A673 (cell line): ENCODE measurements at regions not wholly inside any gene's neighbourhood (a gene's known extent, or its start where the extent isn't known, plus 50 kb on each side); places are given as distances from the start of the nearest gene placed in this dataset.
A peak's percentile ranks its signal among the peaks of the same experiment; 100 is the strongest.

Experiments
- BruUV-seq: library from RNA; stranded (reverse); fragments of 400-500 nt; replicated peaks from 2 replicates; lab custom pipeline; 2021; lab: Mats Ljungman, UMichigan
- CTCF ChIA-PET: fragments of 300-600 bp; sonication (Branson Sonifier 250); formaldehyde crosslinking; loops from one replicate; lab custom pipeline; 2022; ENCODE audit warnings: antibody characterized with exemption; lab: Charles Lee
- POLR2A ChIA-PET: fragments of 300-600 bp; sonication (Branson Sonifier 250); formaldehyde crosslinking; loops from one replicate; lab custom pipeline; 2022; ENCODE audit warnings: antibody characterized with exemption; ENCODE audit not compliant: low non-redundant PET; lab: Charles Lee
- DNase-seq: peaks from one replicate; pipeline ENCODE4 v3.0.0-alpha.2; 2015; ENCODE audit warnings: low spot score
- H3K27ac ChIP-seq: fragments of 200-600 bp; sonication (generic); 2 replicates; pipeline ENCODE4 v1.5.1; 2016; ENCODE audit warnings: mixed run types, low read depth, mild to moderate bottlenecking, mixed read lengths, antibody characterized with exemption, low read length; ENCODE audit not compliant: poor library complexity, severe bottlenecking
- H3K27me3 ChIP-seq: fragments of 200-600 bp; sonication (generic); replicated peaks from 2 replicates; pipeline ENCODE4 v1.6.1; 2017; ENCODE audit warnings: mixed run types, low read depth, mild to moderate bottlenecking, mixed read lengths, antibody characterized with exemption, low read length; ENCODE audit not compliant: insufficient read depth, poor library complexity
- H3K36me3 ChIP-seq: fragments of 200-600 bp; sonication (generic); 2 replicates; pipeline ENCODE4 v1.6.1; 2016; ENCODE audit warnings: mixed run types, mild to moderate bottlenecking, mixed read lengths, antibody characterized with exemption, low read length; ENCODE audit not compliant: insufficient read depth, poor library complexity, severe bottlenecking
- H3K4me1 ChIP-seq: fragments of 200-600 bp; sonication (generic); 2 replicates; pipeline ENCODE4 v1.6.1; 2017; ENCODE audit warnings: mixed run types, mild to moderate bottlenecking, mixed read lengths, antibody characterized with exemption, low read length; ENCODE audit not compliant: insufficient read depth, poor library complexity, severe bottlenecking
- H3K4me3 ChIP-seq: fragments of 200-600 bp; sonication (generic); 2 replicates; pipeline ENCODE4 v1.5.1; 2016; ENCODE audit warnings: low read depth, mixed run types, mild to moderate bottlenecking, mixed read lengths, low read length; ENCODE audit not compliant: poor library complexity, severe bottlenecking
- H3K9me3 ChIP-seq: fragments of 200-600 bp; sonication (generic); 2 replicates; pipeline ENCODE4 v1.6.1; 2016; ENCODE audit warnings: mixed run types, low read depth, mild to moderate bottlenecking, mixed read lengths, antibody characterized with exemption, low read length; ENCODE audit not compliant: poor library complexity, severe bottlenecking
- CTCF ChIP-seq: fragments of 300-800, 200-600 bp; sonication (generic); conservative IDR thresholded peaks from 2 replicates; pipeline ENCODE4 v1.5.1; 2017; ENCODE audit warnings: low read depth, mild to moderate bottlenecking, antibody characterized with exemption, low read length, moderate library complexity, mixed read lengths
- EZH2 ChIP-seq: fragments of 200-600 bp; sonication (generic); IDR thresholded peaks from 2 replicates; pipeline ENCODE4 v1.6.1; 2017; ENCODE audit warnings: borderline replicate concordance, low read depth, mild to moderate bottlenecking, mixed read lengths, antibody characterized with exemption, low read length; ENCODE audit not compliant: poor library complexity, severe bottlenecking
- intact Hi-C: fragments of 100-400 bp; cut with micrococcal nuclease; formaldehyde crosslinking; loops from one replicate; pipeline ENCODE4 v1.10.0; 2022; ENCODE audit not compliant: unreplicated experiment

GRCh38 chr15:35696767-35697231 is 150.8 kb upstream of the DPH6 start:
- TF ChIP-seq EZH2 (no peak), CTCF (no peak)
- DNase-seq, result peak; percentile 70
- Histone ChIP-seq H3K4me3 (no peak overlapping the region), H3K4me1 (no peaks in the 10 kb centered on the region), H3K9me3 (no peaks in the 10 kb centered on the region), H3K27ac (no peak overlapping the region), H3K27me3 (no peaks in the 10 kb centered on the region), H3K36me3 (no peaks in the 10 kb centered on the region)
- intact Hi-C loops, result no loop called here
- BruUV-seq, result no TSS peak
- POLR2A ChIA-PET, result no interaction called here
- CTCF ChIA-PET, result no interaction called here

- POLR2A ChIA-PET, result no interaction called here
- Histone ChIP-seq H3K27ac (no peak overlapping the region), H3K9me3 (no peaks in the 10 kb centered on the region), H3K4me1 (no peaks in the 10 kb centered on the region), H3K36me3 (no peaks in the 10 kb centered on the region), H3K27me3 (no peaks in the 10 kb centered on the region), H3K4me3 (no peak overlapping the region)
- TF ChIP-seq CTCF (peak; percentile 44), EZH2 (no peak)
- BruUV-seq, result no TSS peak
- CTCF ChIA-PET, result no interaction called here
- intact Hi-C loops, result no loop called here
- peak; percentile 28 for DNase-seq
These were observed 151.8 kb upstream of the DPH6 start for GRCh38 chr15:35697549-35698299.

DNA sequence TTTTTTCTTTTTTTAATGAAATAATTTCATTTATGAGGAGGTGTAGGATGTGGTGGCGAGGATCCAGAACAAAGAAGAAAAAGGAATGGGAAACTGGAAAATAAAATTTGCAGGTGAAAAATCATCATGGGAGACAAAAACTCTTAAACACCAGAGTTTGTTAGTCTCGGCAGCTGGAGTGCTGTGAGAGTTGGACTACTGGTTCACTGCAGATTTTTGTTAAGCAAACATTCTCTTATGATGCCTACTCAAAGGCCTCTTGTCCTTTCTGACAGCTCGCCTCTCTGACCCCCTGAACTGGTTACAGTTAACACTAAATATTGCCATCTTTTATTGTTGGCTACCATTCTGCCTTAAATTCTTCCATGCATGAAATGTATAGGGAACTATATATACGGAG is 152.4 kb upstream of the DPH6 start:
- Histone ChIP-seq H3K9me3 (no peaks in the 10 kb centered on the region), H3K27me3 (no peaks in the 10 kb centered on the region), H3K4me1 (no peaks in the 10 kb centered on the region), H3K27ac (no peak overlapping the region), H3K4me3 (no peak overlapping the region), H3K36me3 (no peaks in the 10 kb centered on the region)
- ChIA-PET POLR2A (no interaction called here), CTCF (no interaction called here)
- intact Hi-C loops, result no loop called here
- no TSS peak for BruUV-seq
- DNase-seq, result no peak
- TF ChIP-seq EZH2 (no peak), CTCF (no peak)
